NCI-H1930 (cell line): ENCODE measurements at regions not wholly inside any gene's neighbourhood (a gene's known extent, or its start where the extent isn't known, plus 50 kb on each side); places are given as distances from the start of the nearest gene placed in this dataset.
"Not testable (repeated sequence)": the region's sequence is repeated elsewhere in the genome, so short reads cannot be mapped to it uniquely, and the experiment has no call there.

Experiments
- DNase-seq, 2 experiments: peaks; one replicate each; lab custom pipeline; 2025; lab: John Stamatoyannopoulos, UW

DNA sequence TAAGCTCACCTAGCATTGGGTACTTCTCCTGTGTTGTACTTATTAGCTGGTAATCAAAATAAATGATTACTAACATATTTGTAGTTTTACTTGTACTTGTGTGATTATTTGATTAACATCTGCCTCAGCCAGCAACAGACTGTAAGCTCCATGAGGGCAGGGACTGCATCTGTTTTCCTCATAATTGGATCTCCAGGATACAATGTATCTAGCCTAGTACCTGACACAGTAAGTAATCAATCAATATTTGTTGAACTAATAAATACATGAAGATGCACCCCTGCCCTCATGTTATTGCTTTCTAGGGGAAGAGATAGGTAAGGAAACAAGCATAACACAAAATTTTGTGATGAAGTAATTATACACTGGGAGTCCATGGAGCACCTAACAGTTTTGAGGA lies 101.5 kb downstream of the TENT5C start:
- no peak for DNase-seq

- no peak for DNase-seq
Measured at GRCh38 chr1:117708323-117709248, 102.7 kb downstream of the TENT5C start.

- DNase-seq = no peak
Measured at GRCh38 chr1:117709249-117709691, 103.4 kb downstream of the TENT5C start.

DNA sequence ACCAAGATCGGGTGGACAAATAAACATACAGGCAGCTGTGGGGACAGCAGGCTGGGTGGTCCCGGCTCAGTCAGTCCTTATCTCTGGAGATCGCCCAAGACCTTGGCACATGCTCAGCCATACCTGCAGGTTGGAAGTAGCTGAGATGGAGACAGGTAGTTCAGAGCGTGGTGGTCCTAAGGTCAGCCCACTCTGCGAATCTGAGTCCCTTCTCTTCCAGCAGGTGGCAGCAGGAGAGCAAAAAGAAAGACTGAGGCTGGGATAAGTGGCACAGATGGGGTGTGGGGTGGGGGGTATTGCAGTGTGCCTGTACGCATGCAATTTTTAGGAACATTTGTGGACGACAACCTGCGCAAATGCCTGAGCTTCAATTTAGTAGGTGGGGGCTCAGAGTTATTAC lies 104.9 kb downstream of the TENT5C start:
- DNase-seq = no peak

DNA sequence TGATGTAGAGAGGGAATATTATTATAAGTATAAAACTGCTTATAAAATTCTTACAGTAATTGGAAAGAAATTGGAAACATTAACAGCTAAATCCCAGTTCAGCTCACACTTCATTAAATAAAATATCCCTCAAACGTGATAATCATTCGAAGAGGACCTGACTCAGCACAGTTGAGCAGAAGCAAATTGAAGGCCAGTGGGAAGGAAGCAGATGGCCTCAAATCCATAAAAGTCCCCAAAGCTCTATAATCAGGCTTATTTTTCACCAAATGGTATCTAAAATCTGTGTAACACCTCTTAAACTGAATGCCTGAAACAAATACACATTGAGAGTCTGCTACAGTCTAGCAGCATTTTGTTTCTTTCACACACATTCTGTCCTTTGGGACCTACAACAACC lies 106.8 kb downstream of the TENT5C start:
- no peak for DNase-seq

DNA sequence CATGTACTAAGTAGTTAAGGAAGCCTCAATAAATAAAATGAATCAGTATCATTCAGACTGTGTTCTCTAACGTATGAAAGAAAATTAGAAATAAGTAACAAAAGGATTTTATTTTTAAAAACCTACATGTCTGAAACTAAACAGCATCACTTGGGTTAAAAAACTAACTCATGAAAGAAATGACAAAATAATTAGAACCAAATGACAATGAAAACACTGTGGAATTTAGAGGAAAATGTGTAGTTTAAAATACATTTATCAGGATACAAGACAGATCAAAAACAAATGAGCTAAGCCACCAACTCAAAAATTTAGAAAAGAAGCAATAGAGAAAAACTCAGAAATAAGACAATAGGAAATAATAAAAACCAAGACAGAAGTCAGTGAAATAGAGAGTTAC lies 108.7 kb downstream of the TENT5C start:
- DNase-seq = no peak

GRCh38 chr1:117716030-117716429 lies 110.2 kb downstream of the TENT5C start:
- DNase-seq = not testable (repeated sequence)

DNA sequence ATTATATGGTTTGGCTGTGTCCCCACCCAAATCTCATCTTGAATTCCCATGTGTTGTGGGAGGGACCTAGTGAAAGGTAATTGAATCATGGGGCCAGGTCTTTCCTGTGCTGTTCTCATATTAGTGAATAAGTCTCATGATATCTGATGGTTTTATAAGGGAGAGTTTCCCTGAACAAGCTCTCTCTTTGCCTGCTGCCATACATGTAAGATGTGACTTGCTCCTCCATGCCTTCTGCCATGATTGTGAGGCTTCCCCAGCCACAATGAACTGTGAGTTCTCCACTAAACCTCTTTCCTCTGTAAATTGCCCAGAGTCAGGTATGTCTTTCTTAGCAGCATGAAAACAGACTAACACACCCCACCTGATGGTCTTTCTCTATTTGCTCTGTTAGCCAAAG lies 112.1 kb downstream of the TENT5C start:
- not testable (repeated sequence) for DNase-seq

DNA sequence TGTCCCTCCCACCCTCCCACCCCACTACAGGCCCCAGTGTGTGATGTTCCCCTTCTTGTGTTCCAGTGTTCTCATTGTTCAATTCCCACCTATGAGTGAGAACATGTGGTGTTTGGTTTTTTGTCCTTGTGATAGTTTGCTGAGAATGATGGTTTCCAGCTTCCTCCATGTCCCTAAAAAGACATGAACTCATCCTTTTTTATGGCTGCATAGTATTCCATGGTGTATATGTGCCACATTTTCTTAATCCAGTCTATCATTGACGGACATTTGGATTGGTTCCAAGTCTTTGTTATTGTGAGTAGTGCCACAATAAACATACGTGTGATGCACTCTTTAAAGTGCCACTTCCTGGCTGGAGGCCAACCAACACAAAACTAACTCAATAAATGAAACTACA lies 112.7 kb downstream of the TENT5C start:
- DNase-seq = not testable (repeated sequence)

DNA sequence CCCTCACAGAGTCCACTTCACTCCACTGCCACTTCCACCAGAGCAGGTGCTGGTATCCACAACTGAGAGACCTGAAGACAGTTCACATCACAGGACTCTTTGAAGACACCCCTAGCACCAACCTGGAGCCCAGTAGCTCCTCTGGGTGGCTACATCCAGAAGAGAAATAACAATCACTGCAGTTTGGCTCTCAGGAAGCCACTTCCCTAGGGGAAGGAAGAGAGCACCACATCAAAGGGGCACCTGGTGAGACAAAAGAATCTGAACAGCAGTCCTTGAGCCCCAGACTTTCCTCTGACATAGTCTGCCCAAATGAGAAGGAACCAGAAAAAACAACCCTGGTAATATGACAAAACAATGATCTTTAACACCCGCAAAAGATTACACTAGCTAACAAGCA lies 113.2 kb downstream of the TENT5C start:
- no peak for DNase-seq

DNA sequence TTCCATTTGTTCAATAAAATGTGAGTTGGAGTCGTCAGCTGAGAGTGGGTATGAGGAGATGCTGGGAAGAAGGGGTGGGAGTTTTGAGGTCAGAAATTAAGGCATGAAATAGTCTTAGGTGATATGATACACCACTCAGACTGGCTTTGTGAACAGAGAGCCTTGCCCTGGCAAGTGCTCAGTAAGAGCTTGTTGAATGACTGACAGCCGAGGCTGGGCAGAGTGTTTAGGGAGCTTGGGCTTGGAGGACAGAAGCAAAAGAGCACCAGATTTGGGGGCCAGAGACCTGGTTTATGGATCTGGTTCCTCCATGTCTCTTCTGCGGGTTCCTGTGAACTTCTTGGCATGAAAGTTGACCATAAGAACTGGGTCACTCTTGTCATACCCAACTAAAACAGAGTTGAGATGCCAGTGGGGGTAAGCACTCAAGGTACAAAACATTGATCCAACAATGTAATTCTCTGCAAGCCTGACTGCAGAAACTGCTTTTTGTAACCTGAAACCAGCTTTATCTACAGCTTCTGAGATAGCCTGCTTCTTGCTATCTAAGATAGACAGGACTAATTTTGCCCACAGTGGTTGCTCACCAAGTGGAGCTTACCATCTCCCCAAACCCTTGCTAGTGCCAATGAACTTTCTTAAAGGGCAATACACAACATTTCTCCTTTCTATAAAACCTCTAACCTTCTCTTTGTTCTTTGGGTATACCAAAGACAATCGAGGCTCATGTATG lies 126.4 kb downstream of the TENT5C start:
- no peak for DNase-seq

DNA sequence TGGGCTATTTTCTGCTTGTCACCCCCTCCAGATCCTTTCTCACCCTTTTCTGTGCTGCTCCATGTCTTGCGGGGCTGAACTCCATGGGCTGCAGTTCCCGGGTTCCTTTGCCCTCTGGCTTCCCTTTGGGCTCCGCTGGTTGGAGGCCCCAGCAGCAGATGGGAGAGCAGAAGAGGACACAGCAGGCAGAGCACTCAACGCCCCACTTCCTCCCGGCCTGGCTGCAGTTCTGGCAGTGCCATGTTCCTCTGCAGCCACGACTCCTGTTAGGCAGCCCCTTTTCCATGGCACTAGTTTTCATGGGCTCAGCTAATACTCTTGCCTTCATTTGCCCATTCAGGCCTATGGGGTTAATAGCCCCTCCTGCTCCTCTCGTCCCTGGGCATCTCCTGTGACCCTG lies 127.1 kb downstream of the TENT5C start:
- DNase-seq = no peak

- no peak for DNase-seq
Measured at GRCh38 chr1:117734403-117734802, 128.6 kb downstream of the TENT5C start.

DNA sequence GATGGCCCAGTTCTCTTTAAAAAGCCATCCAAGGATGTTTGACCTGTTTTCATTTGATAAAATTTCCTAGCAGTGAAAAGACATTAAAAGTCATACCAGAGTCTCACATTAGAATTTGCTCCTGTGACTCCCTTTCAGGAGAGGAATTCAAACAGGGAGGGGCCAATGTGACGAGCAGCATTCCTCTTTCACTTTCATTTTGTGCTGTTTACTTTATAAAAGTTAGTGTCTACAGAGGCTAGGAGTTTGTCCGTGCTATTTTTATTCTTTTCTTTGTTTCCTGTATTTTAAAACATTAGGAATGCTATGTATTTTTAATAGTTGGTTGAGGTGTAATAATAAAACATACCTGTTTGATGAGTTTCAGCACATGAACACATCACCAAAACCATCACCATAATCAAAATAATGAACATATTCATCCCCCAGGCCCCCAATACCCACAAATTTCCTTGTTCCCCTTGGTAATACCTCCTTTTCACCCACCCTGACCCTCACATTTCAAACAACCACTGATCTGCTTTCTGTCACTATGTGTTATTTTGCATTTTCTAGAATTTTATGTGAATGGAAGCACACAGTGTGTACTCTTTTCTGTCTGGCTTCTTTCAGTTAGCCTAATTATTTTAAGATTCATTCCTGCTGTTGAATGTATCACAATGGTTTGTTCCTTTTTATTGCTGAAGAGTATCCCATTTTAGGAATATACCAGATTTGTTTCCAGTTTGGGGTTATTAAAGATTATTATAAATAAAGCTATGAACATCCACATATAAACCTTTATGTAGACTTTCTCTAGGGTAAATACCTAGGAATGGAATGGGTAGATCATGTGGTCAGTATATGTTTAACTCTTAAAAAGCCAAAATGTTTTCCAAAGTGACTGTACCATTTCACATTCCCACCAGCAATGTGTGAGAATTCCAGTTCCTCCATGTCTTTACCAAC lies 129.5 kb downstream of the TENT5C start:
- no peak for DNase-seq

- no peak for DNase-seq
Measured at GRCh38 chr1:117739504-117739903, 133.7 kb downstream of the TENT5C start.

DNA sequence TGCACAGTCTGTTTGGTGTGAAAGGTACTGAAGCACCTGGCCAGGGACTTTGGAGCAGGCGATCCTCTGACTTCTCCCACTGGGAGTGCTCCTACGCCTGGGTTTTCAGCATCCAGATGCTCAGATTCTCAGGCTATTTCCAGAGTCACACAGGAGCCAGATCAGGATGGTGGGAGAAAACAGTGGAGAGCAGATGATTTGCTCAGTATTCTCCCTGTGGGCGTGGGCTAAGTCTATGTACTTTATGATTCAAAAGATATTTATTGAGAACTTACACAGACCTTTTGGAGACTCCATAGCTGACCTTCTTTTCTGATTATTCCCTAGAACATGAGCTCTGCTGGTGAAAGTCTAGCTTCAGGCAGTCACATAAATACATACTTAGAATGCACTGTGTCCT lies 134.6 kb downstream of the TENT5C start:
- no peak for DNase-seq

- not testable (repeated sequence) for DNase-seq
Measured at GRCh38 chr1:117746565-117746964, 140.7 kb downstream of the TENT5C start.

GRCh38 chr1:117747605-117748004 lies 141.8 kb downstream of the TENT5C start:
- DNase-seq = no peak

GRCh38 chr1:117751321-117751720 lies 145.5 kb downstream of the TENT5C start:
- no peak for DNase-seq

GRCh38 chr1:117752661-117753060 lies 146.8 kb downstream of the TENT5C start:
- no peak for DNase-seq

- no peak for DNase-seq
Measured at GRCh38 chr1:117753232-117753631, 147.4 kb downstream of the TENT5C start.

- DNase-seq = no peak
Measured at GRCh38 chr1:117753652-117754051, 147.8 kb downstream of the TENT5C start.
